RWPE1 (cell line): ENCODE measurements at regions not wholly inside any gene's neighbourhood (a gene's known extent, or its start where the extent isn't known, plus 50 kb on each side); places are given as distances from the start of the nearest gene placed in this dataset.
"Not testable (repeated sequence)": the region's sequence is repeated elsewhere in the genome, so short reads cannot be mapped to it uniquely, and the experiment has no call there.

ENCODE experiments used
- CTCF ChIA-PET: fragments of 350-600 bp; sonication (Branson Sonifier 250); formaldehyde crosslinking; extraction: SDS; loops from one replicate; lab custom pipeline; 2021; lab: Yijun Ruan, JAX
- POLR2A ChIA-PET: fragments of 400-600 bp; formaldehyde crosslinking; extraction: SDS; loops from one replicate; lab custom pipeline; 2020; ENCODE audit warnings: antibody characterized with exemption; ENCODE audit not compliant: low non-redundant PET; lab: Yijun Ruan, JAX
- DNase-seq: peaks from one replicate; pipeline ENCODE4 v3.0.0; 2012; ENCODE audit warnings: low spot score
- H3K27ac ChIP-seq: fragments of 450-650 bp; 2 replicates; pipeline ENCODE4 v1.5.1; 2017
- CTCF ChIP-seq: fragments of 450-650 bp; conservative IDR thresholded peaks from 2 replicates; pipeline ENCODE4 v1.5.1; 2017; ENCODE audit warnings: low read depth, mild to moderate bottlenecking

GRCh38 chr5:36422952-36423351, 121.2 kb upstream of the RANBP3L start:
- no peak overlapping the region for H3K27ac ChIP-seq
- no peak for TF ChIP-seq CTCF
- ChIA-PET CTCF (no interaction called here), POLR2A (no interaction called here)
- peak; percentile 52 for DNase-seq

GRCh38 chr5:36423578-36424307, 122.0 kb upstream of the RANBP3L start:
- H3K27ac ChIP-seq, result no peak overlapping the region
- ChIA-PET CTCF (no interaction called here), POLR2A (no interaction called here)
- no peak for DNase-seq
- TF ChIP-seq CTCF, result no peak

GRCh38 chr5:36426070-36426469, 124.4 kb upstream of the RANBP3L start:
- POLR2A ChIA-PET, H3K27ac ChIP-seq, DNase-seq: not testable (repeated sequence)
- CTCF ChIA-PET, result interaction anchor here (0.5 kb wide), 1 partner anchor 955 kb away, joined by 3 read pairs; no protein-coding TSS in a partner anchor

- no peak for TF ChIP-seq CTCF
- no peak overlapping the region for H3K27ac ChIP-seq
- ChIA-PET CTCF (interaction anchor here (0.5 kb wide), 1 partner anchor 509 kb away, joined by 4 read pairs; no protein-coding TSS in a partner anchor), POLR2A (no interaction called here)
- DNase-seq, result no peak
Measured at GRCh38 chr5:36435516-36435915, 133.8 kb upstream of the RANBP3L start.

- H3K27ac ChIP-seq, result no peak overlapping the region
- no peak for TF ChIP-seq CTCF
- POLR2A ChIA-PET, result no interaction called here
- no peak for DNase-seq
- CTCF ChIA-PET, result interaction anchor here (0.5 kb wide), 1 partner anchor 508 kb away, joined by 4 read pairs; no protein-coding TSS in a partner anchor
Measured at GRCh38 chr5:36436306-36436705, 134.6 kb upstream of the RANBP3L start.

GRCh38 chr5:36438765-36439561, 137.3 kb upstream of the RANBP3L start:
- POLR2A ChIA-PET, result no interaction called here
- DNase-seq, result no peak

More at GRCh38 chr5:36438765-36439561, 137.3 kb upstream of the RANBP3L start:
- no peak overlapping the region for H3K27ac ChIP-seq
- CTCF ChIA-PET, result no interaction called here
- TF ChIP-seq CTCF, result no peak
